Muscle layer of duodenum (tissue), 2 donors: ENCODE measurements at regions not wholly inside any gene's neighbourhood (a gene's known extent, or its start where the extent isn't known, plus 50 kb on each side); places are given as distances from the start of the nearest gene placed in this dataset.
"Not testable (repeated sequence)": the region's sequence is repeated elsewhere in the genome, so short reads cannot be mapped to it uniquely, and the experiment has no call there.

Experiments used
- H3K27ac ChIP-seq: one replicate; pipeline ENCODE4 v1.7.0; 2013; ENCODE audit warnings: mild to moderate bottlenecking, low read length
- H3K27me3 ChIP-seq: one replicate; pipeline ENCODE4 v1.7.0; 2013; ENCODE audit warnings: low read depth, mild to moderate bottlenecking, control low read depth, low read length
- H3K36me3 ChIP-seq, 2 donors: one replicate each; pipeline ENCODE4 v1.7.0; 2013; ENCODE audit warnings: low read length in 2 of 2, control low read depth in 1 of 2, mild to moderate bottlenecking in 1 of 2; ENCODE audit not compliant: insufficient read depth in 2 of 2, control insufficient read depth in 1 of 2
- H3K4me1 ChIP-seq, 2 donors: one replicate each; pipeline ENCODE4 v1.7.0; 2013; ENCODE audit warnings: low read length in 2 of 2, mild to moderate bottlenecking in 2 of 2, control low read depth in 1 of 2, moderate library complexity in 1 of 2; ENCODE audit not compliant: insufficient read depth in 2 of 2, control insufficient read depth in 1 of 2
- H3K4me3 ChIP-seq, 2 donors: one replicate each; pipeline ENCODE4 v1.7.0; 2013; ENCODE audit warnings: low read length in 2 of 2, low read depth in 1 of 2, mild to moderate bottlenecking in 1 of 2
- H3K9me3 ChIP-seq, 2 donors: one replicate each; pipeline ENCODE4 v1.7.0; 2013; ENCODE audit warnings: low read length in 2 of 2, control low read depth in 1 of 2, mild to moderate bottlenecking in 1 of 2; ENCODE audit not compliant: control insufficient read depth in 1 of 2
- donor health status: healthy.

DNA sequence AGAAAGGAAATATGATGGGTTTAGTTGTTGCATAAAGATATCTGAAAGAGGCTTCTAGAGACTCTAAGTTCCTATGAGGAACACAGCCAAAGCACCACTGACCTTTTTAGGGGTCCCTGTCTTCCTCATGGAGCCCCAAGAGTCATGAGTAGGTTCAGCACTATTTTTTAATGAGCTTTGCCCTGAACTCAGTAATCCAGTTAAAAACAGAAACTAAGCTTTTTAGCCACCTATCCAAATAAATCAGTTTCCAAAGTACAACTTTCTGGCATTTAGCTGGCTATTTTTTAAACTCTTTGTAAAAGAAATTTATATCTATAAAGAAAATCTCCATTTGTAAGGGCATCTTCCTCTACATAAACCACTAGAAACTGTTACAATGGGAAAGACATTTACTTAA lies 241.8 kb upstream of the UBASH3B start:
- H3K27ac ChIP-seq = no peak overlapping the region
- H3K4me1 ChIP-seq = no peaks in the 10 kb centered on the region
- peaks cover 8 to 13% of the 10 kb centered on the region in 2 donors for H3K9me3 ChIP-seq
- no peaks in the 10 kb centered on the region for H3K36me3 ChIP-seq
- no peaks in the 10 kb centered on the region for H3K27me3 ChIP-seq
- H3K4me3 ChIP-seq = no peak overlapping the region

DNA sequence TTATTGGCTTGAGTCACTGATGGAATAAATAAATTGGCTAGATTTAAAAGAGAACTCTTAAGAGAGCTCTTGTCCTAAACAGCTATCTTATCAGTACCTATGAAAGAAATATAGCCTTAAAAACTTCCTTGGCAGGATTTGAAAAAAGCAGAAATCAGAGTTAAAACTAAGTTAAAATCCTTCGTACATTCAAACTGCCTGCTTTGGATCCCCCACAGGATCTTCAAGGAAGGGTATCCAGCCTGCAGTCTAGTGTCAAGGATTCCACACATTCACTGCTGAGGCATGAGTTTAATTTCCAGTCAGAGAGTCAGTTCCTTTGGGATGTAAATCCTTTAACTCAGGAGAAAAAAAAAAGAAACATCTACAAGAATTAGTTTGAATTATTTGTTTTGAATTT lies 242.9 kb upstream of the UBASH3B start:
- no peaks in the 10 kb centered on the region for H3K4me1 ChIP-seq
- no peak overlapping the region for H3K27ac ChIP-seq
- H3K9me3 ChIP-seq = peaks cover 8 to 13% of the 10 kb centered on the region in 2 donors
- no peaks in the 10 kb centered on the region for H3K36me3 ChIP-seq
- no peak overlapping the region for H3K4me3 ChIP-seq
- no peaks in the 10 kb centered on the region for H3K27me3 ChIP-seq

GRCh38 chr11:122406466-122406865 lies 249.1 kb upstream of the UBASH3B start:
- H3K36me3 ChIP-seq = no peaks in the 10 kb centered on the region

DNA sequence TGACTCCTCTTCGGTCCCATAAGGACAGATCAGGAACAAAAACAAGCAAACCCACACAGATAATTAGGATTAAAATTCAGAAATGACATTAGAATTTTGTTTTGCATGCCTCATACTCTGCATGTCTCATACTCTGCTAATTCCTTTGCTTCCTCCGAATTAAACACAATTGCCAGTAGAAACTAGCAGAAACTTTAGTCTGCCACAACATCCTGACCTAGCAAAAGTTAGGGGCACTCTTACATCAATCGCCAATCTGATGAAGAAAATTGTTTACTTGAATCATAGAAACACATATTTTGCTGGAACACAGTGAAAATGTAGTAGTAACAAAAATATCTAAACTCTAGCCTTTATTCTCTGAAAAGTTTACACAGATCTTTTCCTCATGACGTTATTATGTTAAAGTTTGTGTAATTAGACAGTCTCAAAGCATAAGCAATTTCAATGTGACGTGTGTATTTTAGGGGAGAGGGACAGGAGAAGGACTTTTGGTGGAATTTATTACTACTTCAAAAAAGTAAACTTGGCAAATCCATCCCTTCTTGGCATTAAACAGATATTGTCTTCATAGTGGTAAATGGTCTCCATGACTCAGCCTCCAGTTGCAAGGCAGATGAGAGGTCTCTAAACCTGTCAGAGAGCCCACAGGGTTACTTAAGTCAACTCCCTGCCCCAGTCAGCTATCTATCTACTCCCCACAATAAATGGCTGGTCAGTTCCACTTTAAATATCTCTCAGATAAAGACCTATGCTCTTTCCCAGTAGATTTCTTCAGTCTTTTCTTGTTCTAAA lies 249.8 kb upstream of the UBASH3B start:
- no peaks in the 10 kb centered on the region for H3K9me3 ChIP-seq
- no peak overlapping the region for H3K4me3 ChIP-seq
- peaks cover 0 to 3% of the 10 kb centered on the region in 2 donors for H3K4me1 ChIP-seq
- no peak overlapping the region for H3K27ac ChIP-seq
- no peaks in the 10 kb centered on the region for H3K27me3 ChIP-seq
- no peaks in the 10 kb centered on the region for H3K36me3 ChIP-seq

More at GRCh38 chr11:122406466-122406865, 249.1 kb upstream of the UBASH3B start:
- H3K9me3 ChIP-seq = no peaks in the 10 kb centered on the region
- H3K4me3 ChIP-seq = no peak overlapping the region
- H3K27ac ChIP-seq = no peak overlapping the region
- H3K4me1 ChIP-seq = peaks cover 0 to 3% of the 10 kb centered on the region in 2 donors
- no peaks in the 10 kb centered on the region for H3K27me3 ChIP-seq

DNA sequence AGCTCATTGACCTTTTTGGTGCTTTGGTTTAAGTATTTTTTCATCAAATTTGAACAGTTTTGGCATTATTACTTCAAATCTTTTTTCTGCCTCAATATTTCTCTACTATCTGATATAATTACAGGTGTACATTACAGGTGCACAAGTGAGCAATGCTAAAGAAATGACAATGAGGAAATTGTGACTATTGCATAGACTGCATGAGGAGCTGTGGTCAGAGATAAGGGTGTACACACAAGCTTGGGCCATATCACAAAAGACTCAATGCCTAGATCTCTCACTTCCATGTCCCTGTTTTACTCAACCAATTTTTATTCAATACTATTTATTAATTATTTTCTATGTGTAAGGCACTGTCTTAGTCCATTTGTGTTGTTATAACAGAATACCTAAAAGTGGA lies 251.0 kb upstream of the UBASH3B start:
- Histone ChIP-seq H3K27me3 (no peaks in the 10 kb centered on the region), H3K4me1 (peaks cover 0 to 3% of the 10 kb centered on the region in 2 donors), H3K36me3 (no peaks in the 10 kb centered on the region), H3K27ac (no peak overlapping the region), H3K4me3 (no peak overlapping the region), H3K9me3 (no peaks in the 10 kb centered on the region)

GRCh38 chr11:122401581-122401980 lies 253.9 kb upstream of the UBASH3B start:
- not testable (repeated sequence) for H3K4me1 ChIP-seq, H3K9me3 ChIP-seq, H3K36me3 ChIP-seq, H3K4me3 ChIP-seq, H3K27me3 ChIP-seq, H3K27ac ChIP-seq

DNA sequence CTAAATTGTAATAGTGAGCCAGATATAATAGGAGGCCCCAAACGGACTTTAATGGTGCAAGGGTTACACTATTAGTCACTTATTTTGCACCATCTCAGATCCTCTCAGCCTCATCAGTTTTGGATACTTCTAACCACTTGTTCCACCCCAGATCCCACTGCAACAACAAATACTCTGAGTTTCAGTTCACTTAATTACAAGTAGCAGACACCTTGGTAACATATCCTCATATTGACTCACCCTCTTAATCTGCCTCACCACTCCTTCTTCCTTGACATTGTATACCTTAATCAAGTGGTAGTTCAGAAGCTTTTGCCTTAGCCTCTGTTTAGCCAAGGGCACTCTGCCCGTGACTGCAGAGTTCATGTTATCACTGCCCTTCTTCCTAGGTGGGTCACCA lies 256.1 kb upstream of the UBASH3B start:
- H3K27ac ChIP-seq = no peak overlapping the region
- no peaks in the 10 kb centered on the region for H3K36me3 ChIP-seq
- no peak overlapping the region for H3K4me3 ChIP-seq
- H3K27me3 ChIP-seq = no peaks in the 10 kb centered on the region
- no peaks in the 10 kb centered on the region for H3K9me3 ChIP-seq
- no peaks in the 10 kb centered on the region for H3K4me1 ChIP-seq

DNA sequence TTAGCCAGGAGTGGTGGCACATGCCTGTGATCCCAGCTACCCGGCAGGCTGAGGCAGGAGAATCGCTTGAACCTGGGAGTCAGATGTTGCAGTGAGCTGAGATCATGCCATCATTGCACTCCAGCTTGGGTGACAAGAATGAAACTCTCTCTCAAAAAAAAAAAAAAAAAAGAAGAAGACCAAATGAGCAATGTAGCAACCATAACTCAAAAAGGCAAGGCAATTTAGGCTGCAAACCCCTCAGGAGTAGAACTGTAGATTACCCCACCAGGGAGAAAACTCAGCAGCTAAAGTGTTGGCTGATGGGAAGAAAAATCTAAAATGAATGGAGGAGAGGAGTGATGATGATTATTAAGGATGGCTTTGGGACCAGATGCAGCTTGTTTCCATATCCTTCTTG lies 256.7 kb upstream of the UBASH3B start:
- H3K9me3 ChIP-seq = no peaks in the 10 kb centered on the region
- H3K27me3 ChIP-seq = no peaks in the 10 kb centered on the region
- no peaks in the 10 kb centered on the region for H3K36me3 ChIP-seq
- no peak overlapping the region for H3K27ac ChIP-seq
- no peaks in the 10 kb centered on the region for H3K4me1 ChIP-seq
- H3K4me3 ChIP-seq = no peak overlapping the region

GRCh38 chr11:122398167-122398566 lies 257.4 kb upstream of the UBASH3B start:
- H3K36me3 ChIP-seq = no peaks in the 10 kb centered on the region
- no peaks in the 10 kb centered on the region for H3K4me1 ChIP-seq
- H3K27me3 ChIP-seq = no peaks in the 10 kb centered on the region
- H3K4me3 ChIP-seq = no peak overlapping the region
- H3K9me3 ChIP-seq = no peaks in the 10 kb centered on the region
- H3K27ac ChIP-seq = no peak overlapping the region

- Histone ChIP-seq H3K36me3 (no peaks in the 10 kb centered on the region), H3K27me3 (no peaks in the 10 kb centered on the region), H3K27ac (no peak overlapping the region), H3K4me1 (no peaks in the 10 kb centered on the region), H3K9me3 (no peaks in the 10 kb centered on the region), H3K4me3 (no peak overlapping the region)
Measured at GRCh38 chr11:122395282-122395681, 260.2 kb upstream of the UBASH3B start.

GRCh38 chr11:122394313-122394712 lies 261.2 kb upstream of the UBASH3B start:
- H3K4me1 ChIP-seq = no peaks in the 10 kb centered on the region
- no peaks in the 10 kb centered on the region for H3K27me3 ChIP-seq
- H3K36me3 ChIP-seq = no peaks in the 10 kb centered on the region
- no peak overlapping the region for H3K4me3 ChIP-seq
- no peaks in the 10 kb centered on the region for H3K9me3 ChIP-seq
- H3K27ac ChIP-seq = no peak overlapping the region
